PFSK-1 (cell line): ENCODE measurements at regions not wholly inside any gene's neighbourhood (a gene's known extent, or its start where the extent isn't known, plus 50 kb on each side); places are given as distances from the start of the nearest gene placed in this dataset.

Source experiments
- POLR2AphosphoS5 ChIP-seq: IDR thresholded peaks from 2 replicates; pipeline ENCODE4 v1.6.1; 2012; ENCODE audit warnings: low read depth, mild to moderate bottlenecking, control low read depth, low read length, moderate library complexity
- TAF1 ChIP-seq: IDR thresholded peaks from 2 replicates; pipeline ENCODE4 v1.6.1; 2012; ENCODE audit warnings: low read length, control low read depth, borderline replicate concordance; ENCODE audit not compliant: insufficient read depth
- TF ChIP-seq, protein P1 (sequence below), 2 experiments: IDR thresholded peaks; 2 replicates each; pipeline versions ENCODE4 v1.6.1 to v1.8.0; 2011 to 2012; ENCODE audit warnings: low read depth in 2 of 2, low read length in 2 of 2, control low read depth in 1 of 2, inconsistent platforms in 1 of 2, mild to moderate bottlenecking in 1 of 2, moderate library complexity in 1 of 2; ENCODE audit not compliant: insufficient read depth in 1 of 2

DNA sequence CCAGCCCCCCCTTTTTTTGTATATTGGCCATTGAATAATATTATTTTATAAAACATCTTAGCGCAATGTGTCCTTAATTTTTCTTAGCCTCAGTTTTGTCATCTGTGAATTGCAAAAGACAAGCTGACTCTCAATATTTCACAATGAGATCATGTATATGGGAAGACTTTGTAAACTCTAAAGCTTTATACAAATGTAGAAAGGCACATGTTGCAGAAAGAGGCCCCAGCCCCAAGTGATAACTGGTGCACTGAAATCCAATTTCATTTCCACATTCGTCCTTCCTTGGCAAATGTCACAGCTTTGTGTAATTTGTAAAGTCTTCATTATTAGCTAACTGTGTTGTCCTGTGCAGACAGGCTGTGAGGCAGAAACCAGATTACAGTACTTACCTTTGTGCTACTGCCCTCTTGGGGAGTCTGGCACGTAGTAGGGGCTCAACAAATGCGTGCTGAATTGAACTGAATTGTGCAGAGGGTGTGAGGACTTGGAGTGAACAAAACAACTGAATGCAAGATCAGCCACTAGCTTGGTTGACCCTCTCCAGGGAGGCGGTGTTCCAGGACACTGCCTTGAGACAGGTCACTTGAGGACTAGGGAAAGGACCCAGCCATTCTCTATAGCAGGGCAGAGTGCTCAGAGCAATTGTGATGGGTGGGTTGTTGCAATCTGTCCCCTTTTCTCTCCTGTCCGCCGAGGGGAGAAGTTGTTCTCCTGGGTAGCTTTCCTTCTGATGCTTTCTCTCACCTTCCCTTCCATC is 74.6 kb downstream of the LMO4 start:
- no peak for TF ChIP-seq POLR2AphosphoS5
- no peak for TF ChIP-seq TAF1
- TF ChIP-seq, protein P1, sequence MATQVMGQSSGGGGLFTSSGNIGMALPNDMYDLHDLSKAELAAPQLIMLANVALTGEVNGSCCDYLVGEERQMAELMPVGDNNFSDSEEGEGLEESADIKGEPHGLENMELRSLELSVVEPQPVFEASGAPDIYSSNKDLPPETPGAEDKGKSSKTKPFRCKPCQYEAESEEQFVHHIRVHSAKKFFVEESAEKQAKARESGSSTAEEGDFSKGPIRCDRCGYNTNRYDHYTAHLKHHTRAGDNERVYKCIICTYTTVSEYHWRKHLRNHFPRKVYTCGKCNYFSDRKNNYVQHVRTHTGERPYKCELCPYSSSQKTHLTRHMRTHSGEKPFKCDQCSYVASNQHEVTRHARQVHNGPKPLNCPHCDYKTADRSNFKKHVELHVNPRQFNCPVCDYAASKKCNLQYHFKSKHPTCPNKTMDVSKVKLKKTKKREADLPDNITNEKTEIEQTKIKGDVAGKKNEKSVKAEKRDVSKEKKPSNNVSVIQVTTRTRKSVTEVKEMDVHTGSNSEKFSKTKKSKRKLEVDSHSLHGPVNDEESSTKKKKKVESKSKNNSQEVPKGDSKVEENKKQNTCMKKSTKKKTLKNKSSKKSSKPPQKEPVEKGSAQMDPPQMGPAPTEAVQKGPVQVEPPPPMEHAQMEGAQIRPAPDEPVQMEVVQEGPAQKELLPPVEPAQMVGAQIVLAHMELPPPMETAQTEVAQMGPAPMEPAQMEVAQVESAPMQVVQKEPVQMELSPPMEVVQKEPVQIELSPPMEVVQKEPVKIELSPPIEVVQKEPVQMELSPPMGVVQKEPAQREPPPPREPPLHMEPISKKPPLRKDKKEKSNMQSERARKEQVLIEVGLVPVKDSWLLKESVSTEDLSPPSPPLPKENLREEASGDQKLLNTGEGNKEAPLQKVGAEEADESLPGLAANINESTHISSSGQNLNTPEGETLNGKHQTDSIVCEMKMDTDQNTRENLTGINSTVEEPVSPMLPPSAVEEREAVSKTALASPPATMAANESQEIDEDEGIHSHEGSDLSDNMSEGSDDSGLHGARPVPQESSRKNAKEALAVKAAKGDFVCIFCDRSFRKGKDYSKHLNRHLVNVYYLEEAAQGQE (IDR thresholded peaks at IDR 0.05; ENCODE audit: insufficient read depth in 1 of 2, low read depth in 2 of 2, low read length in 2 of 2) = no peak
